ENCODE measurements at regions not wholly inside any gene's neighbourhood (a gene's known extent, or its start where the extent isn't known, plus 50 kb on each side); places are given as distances from the start of the nearest gene placed in this dataset.

GRCh38 chr7:1323178-1324027 lies 90.7 kb downstream of the UNCX start:
- no peaks in the 10 kb centered on the region for H3K9me3 ChIP-seq
- no peaks in the 10 kb centered on the region for H3K36me3 ChIP-seq
- H3K4me3 ChIP-seq, result no peak overlapping the region
- no peak for DNase-seq
- no peaks in the 10 kb centered on the region for H3K4me1 ChIP-seq
- no peak overlapping the region for H3K27ac ChIP-seq
- peaks cover 9% of the 10 kb centered on the region for H3K27me3 ChIP-seq
- no peak for TF ChIP-seq CTCF (IDR thresholded peaks at IDR 0.05)
- intact Hi-C loops (cut with DNase I), result no loop called here
- no peak overlapping the region for H3K9ac ChIP-seq (ENCODE audit: low read depth in 2 of 2, low read length in 2 of 2)

- TF ChIP-seq CTCF (IDR thresholded peaks at IDR 0.05), result no peak
- H3K4me3 ChIP-seq, result no peak overlapping the region
- H3K9ac ChIP-seq (ENCODE audit: low read depth in 2 of 2, low read length in 2 of 2), result no peak overlapping the region
- no peaks in the 10 kb centered on the region for H3K36me3 ChIP-seq
- H3K27me3 ChIP-seq, result peaks cover 9% of the 10 kb centered on the region
- no peaks in the 10 kb centered on the region for H3K4me1 ChIP-seq
- intact Hi-C loops (cut with DNase I), result no loop called here
- DNase-seq, result no peak
- no peak overlapping the region for H3K27ac ChIP-seq
- H3K9me3 ChIP-seq, result no peaks in the 10 kb centered on the region
Observed at GRCh38 chr7:1324028-1324900, 91.6 kb downstream of the UNCX start.

- Histone ChIP-seq H3K36me3 (no peaks in the 10 kb centered on the region), H3K27me3 (peaks cover 9% of the 10 kb centered on the region), H3K9me3 (no peaks in the 10 kb centered on the region), H3K9ac (ENCODE audit: low read depth in 2 of 2, low read length in 2 of 2) (no peak overlapping the region), H3K27ac (no peak overlapping the region), H3K4me1 (no peaks in the 10 kb centered on the region), H3K4me3 (no peak overlapping the region)
- intact Hi-C loops (cut with DNase I), result no loop called here
- DNase-seq, result no peak
- TF ChIP-seq CTCF (IDR thresholded peaks at IDR 0.05), result no peak
Observed at GRCh38 chr7:1325246-1325645, 92.6 kb downstream of the UNCX start.

GRCh38 chr7:1325646-1326510 lies 93.2 kb downstream of the UNCX start:
- Histone ChIP-seq H3K4me3 (no peak overlapping the region), H3K27ac (no peak overlapping the region), H3K27me3 (peaks cover 9% of the 10 kb centered on the region), H3K36me3 (no peaks in the 10 kb centered on the region), H3K9me3 (no peaks in the 10 kb centered on the region), H3K4me1 (no peaks in the 10 kb centered on the region), H3K9ac (ENCODE audit: low read depth in 2 of 2, low read length in 2 of 2) (no peak overlapping the region)
- intact Hi-C loops (cut with DNase I), result no loop called here
- no peak for DNase-seq
- no peak for TF ChIP-seq CTCF (IDR thresholded peaks at IDR 0.05)

GRCh38 chr7:1326511-1326785 lies 93.8 kb downstream of the UNCX start:
- Histone ChIP-seq H3K36me3 (no peaks in the 10 kb centered on the region), H3K27me3 (peaks cover 9% of the 10 kb centered on the region), H3K9me3 (no peaks in the 10 kb centered on the region), H3K4me3 (no peak overlapping the region), H3K27ac (no peak overlapping the region), H3K4me1 (no peaks in the 10 kb centered on the region), H3K9ac (ENCODE audit: low read depth in 2 of 2, low read length in 2 of 2) (no peak overlapping the region)
- TF ChIP-seq CTCF (IDR thresholded peaks at IDR 0.05), result no peak
- intact Hi-C loops (cut with DNase I), result no loop called here
- DNase-seq, result no peak

Measured in colonic mucosa (tissue), 4 donors.